Neural crest cell (in vitro differentiated cells): ENCODE measurements at regions not wholly inside any gene's neighbourhood (a gene's known extent, or its start where the extent isn't known, plus 50 kb on each side); places are given as distances from the start of the nearest gene placed in this dataset.

ENCODE experiments used
- DNase-seq: peaks from one replicate; pipeline ENCODE4 v3.0.0; 2021; ENCODE audit warnings: low read depth, mixed read lengths, low spot score
- H3K27ac Mint-ChIP-seq: one replicate; pipeline ENCODE4 v1.8.0; 2021; ENCODE audit warnings: mild to moderate bottlenecking, mixed read lengths; ENCODE audit not compliant: unreplicated experiment
- H3K27me3 Mint-ChIP-seq: 2 replicates; pipeline ENCODE4 v1.8.0; 2021; ENCODE audit warnings: low read depth, mild to moderate bottlenecking, mixed read lengths
- H3K36me3 Mint-ChIP-seq: 2 replicates; pipeline ENCODE4 v1.8.0; 2021; ENCODE audit warnings: low read depth, mild to moderate bottlenecking, mixed read lengths
- H3K4me1 Mint-ChIP-seq: 2 replicates; pipeline ENCODE4 v1.8.0; 2021; ENCODE audit warnings: mixed read lengths
- H3K4me3 Mint-ChIP-seq: one replicate; pipeline ENCODE4 v1.8.0; 2021; ENCODE audit warnings: mild to moderate bottlenecking, mixed read lengths
- H3K9me3 Mint-ChIP-seq: 2 replicates; pipeline ENCODE4 v1.8.0; 2021; ENCODE audit warnings: mixed read lengths
- CTCF ChIP-seq: fragments of 200-600 bp; sonication (generic); conservative IDR thresholded peaks from 2 replicates; pipeline ENCODE4 v1.5.0; 2021; ENCODE audit warnings: antibody characterized with exemption, mild to moderate bottlenecking

GRCh38 chr1:208536212-208536611, 292.0 kb upstream of the PLXNA2 start:
- H3K4me3 Mint-ChIP-seq: no peak overlapping the region
- TF ChIP-seq CTCF: no peak
- DNase-seq: no peak
- no peak overlapping the region for H3K27ac Mint-ChIP-seq
- H3K9me3 Mint-ChIP-seq: no peaks in the 10 kb centered on the region
- H3K36me3 Mint-ChIP-seq: no peaks in the 10 kb centered on the region
- H3K4me1 Mint-ChIP-seq: peaks cover 46% of the 10 kb centered on the region
- H3K27me3 Mint-ChIP-seq: peaks cover 16% of the 10 kb centered on the region

GRCh38 chr1:208537198-208537597, 293.0 kb upstream of the PLXNA2 start:
- H3K4me3 Mint-ChIP-seq: no peak overlapping the region
- no peaks in the 10 kb centered on the region for H3K9me3 Mint-ChIP-seq
- peaks cover 14% of the 10 kb centered on the region for H3K27me3 Mint-ChIP-seq
- TF ChIP-seq CTCF: no peak
- H3K27ac Mint-ChIP-seq: no peak overlapping the region
- peaks cover 46% of the 10 kb centered on the region for H3K4me1 Mint-ChIP-seq
- DNase-seq: no peak
- H3K36me3 Mint-ChIP-seq: no peaks in the 10 kb centered on the region

DNA sequence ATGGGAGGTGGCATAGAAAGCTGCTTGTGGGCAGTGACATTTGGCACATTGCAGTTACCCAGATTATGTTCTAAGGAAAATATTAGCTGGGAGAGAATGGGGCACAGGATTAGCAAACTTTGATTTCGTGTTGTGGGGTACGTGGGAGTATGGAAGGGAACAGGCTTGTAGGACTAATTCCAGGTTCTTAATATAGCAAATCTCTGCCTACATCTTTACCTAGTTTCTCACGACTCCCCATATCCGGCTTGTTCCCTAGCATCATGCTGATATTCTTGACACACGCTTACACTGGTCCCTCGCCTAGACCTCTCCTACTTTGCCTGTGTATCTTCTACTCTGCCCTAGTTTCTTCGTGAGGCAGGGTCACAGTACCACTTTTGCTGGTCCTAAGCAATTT, 293.9 kb upstream of the PLXNA2 start:
- TF ChIP-seq CTCF: no peak
- H3K4me1 Mint-ChIP-seq: peaks cover 46% of the 10 kb centered on the region
- H3K27ac Mint-ChIP-seq: no peak overlapping the region
- H3K27me3 Mint-ChIP-seq: peaks cover 8% of the 10 kb centered on the region
- H3K36me3 Mint-ChIP-seq: no peaks in the 10 kb centered on the region
- DNase-seq: no peak
- no peaks in the 10 kb centered on the region for H3K9me3 Mint-ChIP-seq
- no peak overlapping the region for H3K4me3 Mint-ChIP-seq

DNA sequence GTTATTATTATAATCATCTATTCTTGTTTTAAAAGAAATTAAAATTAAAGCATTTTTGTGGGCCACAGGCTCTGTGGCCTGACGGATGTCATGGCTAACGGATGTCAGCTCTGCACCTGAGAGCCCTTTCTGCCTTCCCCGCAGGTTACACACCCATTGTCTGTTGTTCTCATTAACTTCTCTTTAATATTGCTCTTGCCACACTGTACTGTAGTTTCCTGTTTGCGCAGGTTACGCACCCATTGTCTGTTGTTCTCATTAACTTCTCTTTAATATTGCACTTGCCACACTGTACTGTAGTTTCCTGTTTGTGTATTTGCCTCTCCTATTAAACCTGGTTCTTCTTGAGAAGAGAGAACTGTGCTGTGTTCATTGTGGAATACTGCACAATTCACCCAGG, 294.4 kb upstream of the PLXNA2 start:
- DNase-seq: no peak
- Mint-ChIP-seq H3K9me3 (no peaks in the 10 kb centered on the region), H3K4me3 (no peak overlapping the region), H3K27ac (no peak overlapping the region), H3K27me3 (peaks cover 8% of the 10 kb centered on the region), H3K4me1 (peaks cover 46% of the 10 kb centered on the region), H3K36me3 (no peaks in the 10 kb centered on the region)
- TF ChIP-seq CTCF: no peak

DNA sequence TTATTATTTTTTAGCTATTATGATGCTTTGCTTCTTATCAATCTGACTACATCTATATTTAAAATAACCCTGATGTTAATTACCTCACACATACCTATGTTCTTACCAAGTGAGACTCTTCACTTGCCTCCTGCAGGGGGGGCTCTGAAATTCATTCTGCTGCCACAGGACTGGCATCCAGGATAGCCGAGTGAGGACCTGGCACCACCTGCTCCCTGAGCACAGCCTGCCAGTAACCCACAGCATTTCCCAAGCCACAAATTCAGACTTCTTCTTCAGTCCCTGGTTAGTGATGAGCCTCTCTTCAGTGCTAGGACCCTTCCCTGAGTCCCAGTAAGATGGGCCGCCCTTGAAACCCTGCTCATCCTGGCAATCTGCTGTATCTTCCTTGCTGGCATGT, 296.5 kb upstream of the PLXNA2 start:
- H3K27me3 Mint-ChIP-seq: peaks cover 6% of the 10 kb centered on the region
- peaks cover 31% of the 10 kb centered on the region for H3K4me1 Mint-ChIP-seq
- H3K4me3 Mint-ChIP-seq: no peak overlapping the region
- H3K9me3 Mint-ChIP-seq: no peaks in the 10 kb centered on the region
- no peaks in the 10 kb centered on the region for H3K36me3 Mint-ChIP-seq
- no peak overlapping the region for H3K27ac Mint-ChIP-seq
- no peak for DNase-seq
- no peak for TF ChIP-seq CTCF
